ENCODE measurements at regions not wholly inside any gene's neighbourhood (a gene's known extent, or its start where the extent isn't known, plus 50 kb on each side); places are given as distances from the start of the nearest gene placed in this dataset.
"Not testable (repeated sequence)": the region's sequence is repeated elsewhere in the genome, so short reads cannot be mapped to it uniquely, and the experiment has no call there.

GRCh38 chr1:224529844-224530243 lies 86.3 kb upstream of the CNIH3 start:
- DNase-seq (ENCODE audit: insufficient read length, low spot score), result no peak
- no peak for FAIRE-seq

GRCh38 chr1:224533517-224533916 lies 82.6 kb upstream of the CNIH3 start:
- DNase-seq (ENCODE audit: insufficient read length, low spot score) (no peak), FAIRE-seq (no peak)

DNA sequence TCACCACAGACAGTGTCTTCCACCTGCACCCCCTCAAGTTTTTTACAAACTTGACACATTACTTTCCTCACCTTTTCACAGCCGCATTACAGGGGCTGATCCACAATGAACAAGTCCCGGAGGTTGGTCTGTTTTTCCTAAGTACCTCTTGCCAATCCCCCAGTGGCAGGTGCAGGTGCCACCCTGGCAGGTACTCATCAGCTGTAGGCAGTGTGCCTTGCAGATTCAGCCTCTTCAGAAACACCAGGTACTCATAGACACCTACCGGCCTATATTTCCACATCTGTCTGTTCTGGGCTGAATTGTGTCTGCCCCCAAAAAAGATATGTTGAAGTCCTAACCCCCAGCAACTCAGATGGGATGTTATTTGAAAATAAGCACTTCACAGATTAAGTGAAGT lies 81.4 kb upstream of the CNIH3 start:
- DNase-seq (ENCODE audit: insufficient read length, low spot score) (no peak), FAIRE-seq (no peak)

- FAIRE-seq (no peak), DNase-seq (ENCODE audit: insufficient read length, low spot score) (no peak)
Measured at GRCh38 chr1:224535641-224536040, 80.5 kb upstream of the CNIH3 start.

DNA sequence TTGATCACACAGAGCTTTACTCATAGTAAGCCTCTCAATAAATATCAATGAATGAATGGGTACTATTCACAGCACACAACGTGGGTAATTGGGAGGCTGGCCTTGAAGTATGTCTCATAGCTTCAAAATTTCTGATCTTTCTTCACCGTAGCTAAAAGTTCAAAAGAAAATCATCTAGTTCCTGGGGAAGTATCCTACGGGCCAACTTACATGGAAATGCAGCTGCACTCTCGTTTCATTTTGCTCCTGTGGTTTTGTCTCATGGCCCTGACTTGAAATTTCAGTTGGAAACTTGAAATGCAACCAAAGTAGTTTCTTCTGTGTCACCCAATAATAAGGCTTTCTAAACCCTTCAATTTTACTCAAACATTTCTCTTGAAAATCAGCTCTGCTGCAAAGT lies 76.1 kb upstream of the CNIH3 start:
- FAIRE-seq, result no peak

DNA sequence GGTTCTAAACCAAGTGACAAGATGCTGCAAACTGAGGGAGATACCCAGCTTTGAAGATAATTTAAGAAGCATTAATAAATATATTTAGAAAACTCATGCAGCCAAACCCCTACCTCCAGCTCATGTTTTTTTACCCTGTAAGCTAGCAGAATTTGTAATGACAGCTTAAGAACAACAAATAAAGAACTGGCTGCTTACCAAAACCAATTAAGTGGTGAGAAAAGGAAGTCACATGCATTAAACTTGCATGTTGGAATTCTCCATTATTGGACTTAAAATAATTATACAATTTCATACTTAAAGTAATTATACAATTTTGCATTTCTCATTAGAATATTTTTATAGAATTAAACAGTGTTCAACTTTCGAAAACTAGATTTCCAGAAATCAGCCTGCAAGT lies 75.6 kb upstream of the CNIH3 start:
- FAIRE-seq (no peak), DNase-seq (ENCODE audit: insufficient read length, low spot score) (no peak)

More for the DNA sequence above, 76.1 kb upstream of the CNIH3 start:
- no peak for DNase-seq (ENCODE audit: insufficient read length, low spot score)

GRCh38 chr1:224541072-224541790 lies 74.9 kb upstream of the CNIH3 start:
- FAIRE-seq (no peak), DNase-seq (ENCODE audit: insufficient read length, low spot score) (no peak)

DNA sequence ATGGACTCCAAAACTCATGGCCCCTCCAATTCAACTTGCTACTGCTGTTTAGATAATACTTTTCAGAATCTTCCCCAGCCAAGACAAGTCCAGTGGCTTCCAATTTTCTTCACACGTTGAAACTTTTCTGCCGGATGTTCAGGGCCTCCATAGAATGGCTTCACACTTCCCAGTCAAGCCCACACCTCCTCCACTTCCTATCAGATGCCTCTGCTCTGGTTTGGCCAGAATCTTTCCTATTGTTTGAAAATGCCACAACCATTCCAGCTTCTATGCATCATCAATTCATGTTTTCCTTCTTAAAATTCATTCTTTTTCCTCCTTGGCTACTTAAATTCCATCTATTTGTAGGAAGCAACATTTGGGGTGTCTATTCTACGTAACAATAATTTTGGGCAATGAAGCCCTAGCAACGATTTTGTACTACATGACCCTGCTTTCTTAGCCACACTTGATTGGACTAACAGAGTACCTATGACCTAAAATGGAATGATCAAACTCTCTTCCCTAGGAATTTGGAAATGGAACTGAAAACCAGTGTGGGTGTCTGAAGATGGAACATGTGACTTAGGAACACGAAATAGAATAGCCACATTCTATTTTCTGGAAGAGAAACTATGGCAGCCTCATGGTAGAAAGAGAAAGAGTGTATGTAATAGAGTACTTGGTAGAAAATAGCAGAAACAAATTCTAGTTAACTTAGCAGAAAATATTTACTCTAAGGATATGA lies 74.1 kb upstream of the CNIH3 start:
- FAIRE-seq, result no peak
- DNase-seq (ENCODE audit: insufficient read length, low spot score), result no peak

GRCh38 chr1:224542783-224543440 lies 73.2 kb upstream of the CNIH3 start:
- no peak for FAIRE-seq
- DNase-seq (ENCODE audit: insufficient read length, low spot score), result no peak

- DNase-seq (ENCODE audit: insufficient read length, low spot score), result no peak
- FAIRE-seq, result no peak
Measured at GRCh38 chr1:224543453-224543852, 72.7 kb upstream of the CNIH3 start.

- no peak for FAIRE-seq
- DNase-seq (ENCODE audit: insufficient read length, low spot score), result no peak
Measured at GRCh38 chr1:224544346-224545110, 71.6 kb upstream of the CNIH3 start.

- DNase-seq (ENCODE audit: insufficient read length, low spot score), result no peak
- FAIRE-seq, result no peak
Measured at GRCh38 chr1:224545571-224545970, 70.5 kb upstream of the CNIH3 start.

GRCh38 chr1:224548676-224549075 lies 67.4 kb upstream of the CNIH3 start:
- DNase-seq (ENCODE audit: insufficient read length, low spot score), result no peak
- FAIRE-seq, result no peak

DNA sequence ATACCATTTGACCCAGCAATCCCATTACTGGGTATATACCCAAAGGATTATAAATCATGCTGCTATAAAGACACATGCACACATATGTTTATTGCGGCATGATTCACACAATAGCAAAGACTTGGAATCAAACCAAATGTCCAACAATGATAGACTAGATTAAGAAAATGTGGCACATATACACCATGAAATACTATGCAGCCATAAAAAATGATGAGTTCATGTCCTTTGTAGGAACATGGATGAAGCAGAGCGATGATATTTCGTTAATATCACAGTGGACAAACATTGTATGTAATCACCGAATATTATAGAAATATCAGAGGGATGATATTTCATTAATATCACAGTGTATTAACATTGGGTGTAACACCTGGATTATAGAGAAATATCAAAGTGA lies 64.9 kb upstream of the CNIH3 start:
- not testable (repeated sequence) for FAIRE-seq; DNase-seq (ENCODE audit: insufficient read length, low spot score)

- no peak for FAIRE-seq
- no peak for DNase-seq (ENCODE audit: insufficient read length, low spot score)
Measured at GRCh38 chr1:224554056-224554455, 62.1 kb upstream of the CNIH3 start.

GRCh38 chr1:224554620-224555259 lies 61.4 kb upstream of the CNIH3 start:
- DNase-seq (ENCODE audit: insufficient read length, low spot score) (no peak), FAIRE-seq (no peak)

- FAIRE-seq (no peak), DNase-seq (ENCODE audit: insufficient read length, low spot score) (no peak)
Measured at GRCh38 chr1:224558904-224559303, 57.2 kb upstream of the CNIH3 start.

GRCh38 chr1:224559981-224560728 lies 56.0 kb upstream of the CNIH3 start:
- no peak for FAIRE-seq

DNA sequence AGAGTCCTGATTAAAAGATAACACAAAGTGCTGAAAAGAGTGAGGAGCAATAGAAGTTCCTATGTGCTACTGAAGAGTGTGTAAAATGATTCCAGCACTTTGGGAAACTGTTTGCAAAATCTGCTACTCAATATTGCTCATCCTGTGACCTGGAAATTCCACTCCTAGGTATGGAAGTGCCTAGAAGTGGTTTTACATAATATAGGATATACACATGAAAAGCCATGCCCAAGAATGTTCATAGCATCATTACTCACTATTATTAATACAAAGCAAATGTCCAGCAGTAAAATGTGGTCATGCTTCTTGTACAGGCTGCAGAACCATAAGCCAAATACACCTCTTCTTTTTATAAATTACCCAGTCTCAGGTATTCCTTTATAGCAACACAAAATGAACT lies 53.2 kb upstream of the CNIH3 start:
- not testable (repeated sequence) for FAIRE-seq; DNase-seq (ENCODE audit: insufficient read length, low spot score)

More at GRCh38 chr1:224559981-224560728, 56.0 kb upstream of the CNIH3 start:
- DNase-seq (ENCODE audit: insufficient read length, low spot score), result no peak

DNA sequence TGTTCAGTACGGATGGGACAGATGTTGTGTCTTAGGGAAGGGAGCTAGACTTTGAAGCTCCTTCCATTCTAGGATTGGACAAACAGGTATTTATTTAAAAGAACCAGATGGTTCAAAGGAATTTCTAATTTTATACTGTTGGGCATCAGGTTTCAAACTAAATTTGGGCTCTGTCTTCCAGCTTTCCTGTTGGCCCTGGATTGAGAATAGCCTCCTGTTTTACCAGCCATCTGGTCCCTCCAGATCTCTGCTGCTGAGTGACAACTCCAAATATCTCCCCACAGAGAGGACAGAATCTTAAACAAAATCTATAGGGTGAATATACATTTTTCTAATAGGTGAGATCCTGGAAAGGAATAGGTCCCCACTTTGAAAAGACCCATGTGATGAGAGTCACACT lies 52.5 kb upstream of the CNIH3 start:
- DNase-seq (ENCODE audit: insufficient read length, low spot score) (no peak), FAIRE-seq (no peak)

Measured in GM19239 (cell line).